Gastrocnemius medialis (tissue), 4 donors: ENCODE measurements at regions not wholly inside any gene's neighbourhood (a gene's known extent, or its start where the extent isn't known, plus 50 kb on each side); places are given as distances from the start of the nearest gene placed in this dataset.
A peak's percentile ranks its signal among the peaks of the same experiment; 100 is the strongest.

Source experiments
- ATAC-seq, 2 donors: fragments of 150-250 bp; one replicate each; pipeline ENCODE4 v1.9.1; 2016
- DNase-seq, 2 donors: peaks; one replicate each; pipeline ENCODE4 v3.0.0-alpha.2; 2019
- H3K27ac ChIP-seq, 4 donors: fragments of 200-600 bp; sonication (generic); 1 replicate in 1 of 4; 2 replicates in 3 of 4; pipeline ENCODE4 v1.5.1; 2016 to 2018; ENCODE audit warnings: mild to moderate bottlenecking in 2 of 4, moderate library complexity in 1 of 4
- H3K27me3 ChIP-seq, 3 donors: fragments of 200-600 bp; sonication (generic) in 2 of 3; 1 replicate in 1 of 3; 2 replicates in 2 of 3; pipeline versions ENCODE4 v1.5.1 to v1.6.0; 2016 to 2019; ENCODE audit warnings: mild to moderate bottlenecking in 1 of 3, moderate library complexity in 1 of 3
- H3K36me3 ChIP-seq, 2 donors: fragments of 200-600 bp; sonication (generic) in 1 of 2; one replicate each; pipeline ENCODE4 v1.5.1; 2017 to 2018
- H3K4me1 ChIP-seq, 2 donors: fragments of 200-600 bp; sonication (generic) in 1 of 2; one replicate each; pipeline ENCODE4 v1.5.1; 2016 to 2017; ENCODE audit warnings: mild to moderate bottlenecking in 2 of 2
- H3K4me3 ChIP-seq, 4 donors: fragments of 200-600 bp; sonication (generic) in 3 of 4; 1 replicate in 1 of 4; 2 replicates in 3 of 4; pipeline ENCODE4 v1.5.1; 2016 to 2019; ENCODE audit warnings: mild to moderate bottlenecking in 2 of 4
- H3K9me3 ChIP-seq, 3 donors: fragments of 200-600 bp; sonication (generic) in 2 of 3; 1 replicate in 1 of 3; 2 replicates in 2 of 3; pipeline ENCODE4 v1.5.1; 2016 to 2019
- POLR2A ChIP-seq, 2 donors: fragments of 450-650 bp; IDR thresholded peaks; one replicate each; pipeline ENCODE4 v1.6.1; 2017; ENCODE audit warnings: antibody characterized with exemption in 2 of 2, mild to moderate bottlenecking in 2 of 2, moderate library complexity in 2 of 2
- in situ Hi-C, 4 donors: fragments of 200-750 bp; cut with MboI; loops; one replicate each; pipeline versions ENCODE4 v1.15.0 to v1.8.0; 2017; ENCODE audit warnings: low sequenced_read_pairs in 4 of 4
- intact Hi-C: fragments of 100-400 bp; cut with DNase I; formaldehyde crosslinking; loops from one replicate; pipeline ENCODE4 v1.15.1; 2023; ENCODE audit warnings: low total_unique reads
- TF ChIP-seq, protein P1 (sequence below), 5 experiments: fragments of 450-650 bp in 3 of 5; fragments of 200-600 bp in 2 of 5; sonication (generic) in 2 of 5; IDR thresholded peaks in 4 of 5; conservative IDR thresholded peaks in 1 of 5; 1 replicate in 4 of 5; 2 replicates in 1 of 5; pipeline ENCODE4 v1.5.1; 2016 to 2019; ENCODE audit warnings: antibody characterized with exemption in 5 of 5, mild to moderate bottlenecking in 3 of 5, moderate library complexity in 3 of 5

- Histone ChIP-seq H3K9me3 (no peaks in the 10 kb centered on the region), H3K4me3 (no peak overlapping the region), H3K27ac (peak overlapping the region; percentile 25 to 90 (median 61)), H3K36me3 (no peaks in the 10 kb centered on the region), H3K4me1 (peaks cover 41 to 43% of the 10 kb centered on the region in 2 donors), H3K27me3 (no peaks in the 10 kb centered on the region)
- DNase-seq (no peak), ATAC-seq (peak in 1 of 2 donors; percentile 2)
- intact Hi-C loops (loop anchor here (2.0 kb wide), 1 partner anchor 84 kb away; no protein-coding TSS in a partner anchor), in situ Hi-C loops (loop anchor here (5.0 to 10.0 kb wide), 3 partner anchors 52 to 176 kb away; partner anchors contain the start of gene EDEM3 (in 1 of the 4))
- TF ChIP-seq, protein P1, sequence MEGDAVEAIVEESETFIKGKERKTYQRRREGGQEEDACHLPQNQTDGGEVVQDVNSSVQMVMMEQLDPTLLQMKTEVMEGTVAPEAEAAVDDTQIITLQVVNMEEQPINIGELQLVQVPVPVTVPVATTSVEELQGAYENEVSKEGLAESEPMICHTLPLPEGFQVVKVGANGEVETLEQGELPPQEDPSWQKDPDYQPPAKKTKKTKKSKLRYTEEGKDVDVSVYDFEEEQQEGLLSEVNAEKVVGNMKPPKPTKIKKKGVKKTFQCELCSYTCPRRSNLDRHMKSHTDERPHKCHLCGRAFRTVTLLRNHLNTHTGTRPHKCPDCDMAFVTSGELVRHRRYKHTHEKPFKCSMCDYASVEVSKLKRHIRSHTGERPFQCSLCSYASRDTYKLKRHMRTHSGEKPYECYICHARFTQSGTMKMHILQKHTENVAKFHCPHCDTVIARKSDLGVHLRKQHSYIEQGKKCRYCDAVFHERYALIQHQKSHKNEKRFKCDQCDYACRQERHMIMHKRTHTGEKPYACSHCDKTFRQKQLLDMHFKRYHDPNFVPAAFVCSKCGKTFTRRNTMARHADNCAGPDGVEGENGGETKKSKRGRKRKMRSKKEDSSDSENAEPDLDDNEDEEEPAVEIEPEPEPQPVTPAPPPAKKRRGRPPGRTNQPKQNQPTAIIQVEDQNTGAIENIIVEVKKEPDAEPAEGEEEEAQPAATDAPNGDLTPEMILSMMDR (IDR thresholded peaks at IDR 0.05 in 4 of 5, conservative IDR thresholded peaks at IDR 0.05 in 1 of 5) = no peak
- no peak for TF ChIP-seq POLR2A (IDR thresholded peaks at IDR 0.05)
These were observed 51.7 kb upstream of the EDEM3 start for GRCh38 chr1:184806296-184806721.

GRCh38 chr1:184805667-184806295 lies 51.1 kb upstream of the EDEM3 start:
- no peak for TF ChIP-seq POLR2A (IDR thresholded peaks at IDR 0.05)
- TF ChIP-seq, protein P1 (IDR thresholded peaks at IDR 0.05 in 4 of 5, conservative IDR thresholded peaks at IDR 0.05 in 1 of 5) = peak; percentile 90 to 95 (median 93)
- H3K9me3 ChIP-seq = no peaks in the 10 kb centered on the region
- intact Hi-C loops = loop anchor here (1.0 to 2.0 kb wide), 2 partner anchors 85 to 177 kb away; no protein-coding TSS in a partner anchor
- DNase-seq (peak; percentile 82 to 86), ATAC-seq (peak; percentile 57 to 82)
- H3K4me1 ChIP-seq = peaks cover 38 to 43% of the 10 kb centered on the region in 2 donors
- H3K27ac ChIP-seq = peak overlapping the region; percentile 25 to 90 (median 84)
- in situ Hi-C loops = loop anchor here (5.0 to 10.0 kb wide), 3 partner anchors 51 to 177 kb away; partner anchors contain the start of gene EDEM3 (in 1 of the 4)
- no peak overlapping the region for H3K4me3 ChIP-seq
- no peaks in the 10 kb centered on the region for H3K27me3 ChIP-seq
- no peaks in the 10 kb centered on the region for H3K36me3 ChIP-seq
